HG02610 (cell line): ENCODE measurements at regions not wholly inside any gene's neighbourhood (a gene's known extent, or its start where the extent isn't known, plus 50 kb on each side); places are given as distances from the start of the nearest gene placed in this dataset.

Source experiments
- ATAC-seq: cut with Tn5 transposase; IDR thresholded peaks from one replicate; pipeline ENCODE4 v1.9.1; 2021; ENCODE audit warnings: mild to moderate bottlenecking, moderate library complexity; ENCODE audit not compliant: unreplicated experiment

GRCh38 chr3:43970351-43970750 lies 271.3 kb upstream of the TOPAZ1 start:
- no peak for ATAC-seq

DNA sequence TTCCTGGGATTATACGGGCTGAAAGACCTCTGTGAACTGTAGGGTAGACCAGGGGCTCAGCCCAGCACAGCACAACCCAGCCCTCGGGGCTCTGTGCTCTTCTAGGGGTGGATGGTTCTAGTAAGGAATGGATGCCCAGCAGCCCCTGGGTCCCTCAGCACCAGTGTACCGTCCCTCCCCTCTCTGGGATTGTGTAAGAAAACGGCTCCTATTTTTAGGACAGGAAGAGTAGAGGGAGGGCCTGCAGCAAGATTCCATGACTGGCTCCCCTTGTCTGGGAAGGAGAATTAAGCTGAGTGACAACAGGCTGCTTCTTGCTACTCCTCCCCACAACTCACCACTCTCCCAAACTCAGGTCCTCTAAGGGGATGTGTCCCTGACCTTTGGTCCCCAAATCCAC lies 270.8 kb upstream of the TOPAZ1 start:
- no peak for ATAC-seq

GRCh38 chr3:43971486-43971885 lies 270.2 kb upstream of the TOPAZ1 start:
- no peak for ATAC-seq

GRCh38 chr3:43978708-43979107 lies 263.0 kb upstream of the TOPAZ1 start:
- ATAC-seq: no peak

DNA sequence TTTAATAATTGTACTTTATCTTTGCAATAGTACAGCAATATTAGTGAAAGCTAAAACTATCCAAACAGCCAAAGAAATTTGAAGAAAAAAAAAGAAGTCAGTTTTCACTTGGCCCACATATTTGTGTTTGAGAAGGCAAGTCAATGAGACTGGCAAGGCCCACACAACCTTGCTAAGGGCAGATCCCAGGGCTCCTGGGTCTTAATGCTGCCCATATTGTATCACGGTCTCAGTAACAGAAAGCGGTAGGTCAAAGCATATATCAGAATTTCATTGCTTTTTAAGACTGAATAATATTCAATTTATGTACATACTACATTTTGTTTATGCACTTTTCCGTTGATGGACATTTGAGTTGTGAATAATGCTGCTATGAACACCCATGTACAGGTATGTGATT lies 262.0 kb upstream of the TOPAZ1 start:
- ATAC-seq: no peak

DNA sequence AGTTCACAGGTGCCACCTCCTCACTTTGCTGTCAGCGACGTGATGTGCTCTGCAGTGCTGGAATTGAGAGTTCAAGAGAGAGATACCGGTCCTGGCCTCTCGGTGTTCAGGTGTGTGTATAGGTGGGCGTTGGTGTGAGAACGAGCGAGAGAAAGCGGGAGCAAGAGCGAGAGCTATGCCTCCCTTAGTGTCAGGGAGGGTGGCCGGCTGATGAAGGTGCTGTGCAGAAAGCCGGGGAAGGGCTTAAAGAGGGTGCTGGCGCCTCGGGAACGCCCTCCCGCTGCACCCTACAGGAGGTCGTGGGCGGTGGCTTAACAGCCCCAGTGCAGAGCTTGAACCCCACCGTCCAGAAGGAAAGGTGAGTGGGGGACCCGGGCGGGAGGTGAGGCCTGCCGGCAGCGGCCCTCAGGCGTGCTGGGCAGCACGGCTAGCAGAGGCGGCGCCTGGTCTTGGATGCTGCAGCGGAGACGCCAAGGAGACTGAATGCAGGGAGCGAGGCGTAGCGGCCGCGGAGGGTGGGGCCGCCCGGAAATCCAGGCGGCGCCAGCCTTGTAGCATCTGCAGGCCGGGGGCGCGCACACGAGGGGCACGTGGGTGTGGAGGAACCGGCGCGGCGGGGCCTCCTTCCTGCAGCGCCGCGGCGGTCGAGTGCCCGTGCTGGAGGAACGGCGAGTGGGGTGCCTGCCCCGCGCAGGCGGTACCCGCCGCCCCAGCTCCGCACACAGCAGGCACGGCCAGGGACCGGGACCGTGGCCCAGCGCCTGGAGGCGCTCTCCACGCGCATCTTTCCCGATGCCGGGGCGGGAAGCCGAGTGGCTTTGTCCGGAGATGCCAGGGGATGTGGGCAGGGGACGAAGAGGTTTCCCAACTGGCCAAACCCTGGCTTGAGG lies 246.8 kb upstream of the TOPAZ1 start:
- no peak for ATAC-seq

GRCh38 chr3:43995547-43996378 lies 245.9 kb upstream of the TOPAZ1 start:
- no peak for ATAC-seq

- peak; percentile 44 for ATAC-seq
Measured at GRCh38 chr3:43996379-43997301, 245.0 kb upstream of the TOPAZ1 start.

DNA sequence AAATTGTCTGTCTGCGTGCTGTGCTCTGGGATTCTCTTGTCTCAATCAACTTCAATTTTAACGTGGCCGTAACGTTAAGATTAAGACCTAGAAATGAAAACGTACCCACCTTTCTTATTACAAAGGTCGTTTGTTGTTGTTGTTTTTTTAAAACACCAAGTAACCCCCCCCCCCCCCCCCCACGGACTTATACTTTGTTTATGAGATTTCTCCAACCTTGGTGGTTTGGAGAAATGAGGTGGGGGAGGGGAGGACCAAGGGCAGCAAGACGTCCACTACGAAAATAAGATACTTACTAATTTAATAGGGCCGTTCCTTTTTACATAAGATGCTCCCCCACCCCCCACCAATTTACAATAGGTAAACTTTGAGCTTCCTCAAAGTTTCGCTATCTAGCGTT lies 244.4 kb upstream of the TOPAZ1 start:
- ATAC-seq: no peak

GRCh38 chr3:43997788-43998369 lies 243.8 kb upstream of the TOPAZ1 start:
- ATAC-seq: no peak

DNA sequence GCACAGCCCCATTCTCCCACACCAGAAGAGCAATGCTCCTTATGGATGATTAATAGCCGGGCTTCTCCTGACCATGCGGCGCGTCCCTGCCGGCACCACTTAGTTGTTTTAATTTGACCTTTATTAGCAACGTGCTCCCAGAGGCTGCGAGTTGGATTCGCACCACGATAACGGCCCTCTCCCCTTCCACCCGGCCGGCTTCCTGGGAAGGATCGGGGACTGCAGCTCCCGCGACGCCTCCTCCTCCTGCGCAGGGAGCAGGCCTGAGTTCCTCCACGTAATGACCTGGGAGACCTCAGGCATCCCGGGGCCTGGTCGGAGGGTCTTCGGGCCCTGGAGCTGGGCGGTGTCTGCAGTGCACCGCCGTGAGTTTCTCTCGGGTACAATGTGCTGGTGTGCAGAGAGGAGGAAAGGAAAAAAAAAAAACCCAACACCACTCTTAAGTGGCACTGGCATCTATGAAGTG lies 243.3 kb upstream of the TOPAZ1 start:
- ATAC-seq: no peak

GRCh38 chr3:43998836-43999727 lies 242.6 kb upstream of the TOPAZ1 start:
- no peak for ATAC-seq

DNA sequence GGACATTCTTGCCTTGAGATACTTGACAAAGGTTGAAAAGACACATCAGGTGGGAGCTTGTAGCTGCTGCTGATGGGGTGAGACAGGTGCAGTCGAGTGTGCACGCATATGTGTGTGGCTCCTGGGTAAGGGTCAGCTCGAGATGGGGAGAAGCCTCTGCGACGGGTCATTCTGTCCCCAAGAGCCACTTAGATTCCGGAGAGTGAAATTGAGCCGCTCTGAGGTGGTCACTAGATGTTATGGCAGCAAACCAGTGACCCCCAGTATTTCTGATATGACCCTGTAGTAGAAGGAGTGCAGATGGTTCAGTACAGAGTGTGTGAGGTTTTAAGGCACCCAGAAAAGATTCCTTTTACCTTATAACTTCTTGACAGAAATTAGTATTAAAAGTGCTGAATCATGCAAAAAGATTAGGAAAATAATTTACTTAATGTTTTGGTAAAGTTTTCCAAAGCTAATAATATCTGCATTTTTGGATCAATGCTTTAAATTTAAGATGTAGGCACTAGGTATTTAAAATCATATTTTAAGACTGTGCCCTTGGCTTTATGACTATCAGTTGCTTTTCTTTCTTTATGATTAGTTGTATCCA lies 241.9 kb upstream of the TOPAZ1 start:
- no peak for ATAC-seq

DNA sequence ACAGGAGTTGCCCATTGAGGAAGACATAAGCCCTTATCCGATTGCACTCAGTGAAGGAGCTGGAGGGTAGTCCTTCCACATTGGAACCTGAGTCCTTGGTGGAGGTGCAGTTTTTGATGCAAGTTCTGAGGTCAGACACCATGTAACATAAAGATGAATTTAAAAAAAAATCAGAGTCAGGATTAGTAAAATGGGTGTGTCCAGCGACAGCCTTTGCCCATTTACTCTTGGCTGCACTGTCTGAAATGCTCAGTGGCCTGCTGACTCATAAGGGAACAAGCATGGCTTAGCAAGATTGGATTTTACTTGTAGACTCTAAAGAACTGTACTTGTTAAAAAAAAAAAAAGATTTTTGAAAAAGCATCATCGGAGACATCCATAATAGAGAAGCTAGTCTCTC lies 241.1 kb upstream of the TOPAZ1 start:
- no peak for ATAC-seq

GRCh38 chr3:44001072-44001471 lies 240.6 kb upstream of the TOPAZ1 start:
- no peak for ATAC-seq

DNA sequence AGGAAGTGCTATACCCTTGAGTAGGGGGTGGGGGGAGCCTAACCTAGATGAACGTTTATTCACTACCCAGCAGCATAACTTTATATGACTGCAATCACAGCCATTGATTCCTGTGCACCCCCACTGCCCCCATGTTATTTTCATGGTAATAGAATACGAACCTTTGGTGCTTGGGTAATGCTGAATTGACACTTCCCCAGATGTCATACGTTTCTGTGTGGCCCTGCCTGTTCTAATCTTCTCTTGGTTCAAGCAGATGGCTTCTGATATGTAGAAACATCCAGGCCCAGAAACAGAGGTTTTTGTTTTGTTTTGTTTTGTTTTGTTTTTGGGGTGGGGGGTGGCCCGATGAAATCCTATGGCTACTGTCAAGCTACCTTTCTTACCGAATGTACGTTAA lies 237.9 kb upstream of the TOPAZ1 start:
- no peak for ATAC-seq

- ATAC-seq: no peak
Measured at GRCh38 chr3:44011680-44012079, 230.0 kb upstream of the TOPAZ1 start.

DNA sequence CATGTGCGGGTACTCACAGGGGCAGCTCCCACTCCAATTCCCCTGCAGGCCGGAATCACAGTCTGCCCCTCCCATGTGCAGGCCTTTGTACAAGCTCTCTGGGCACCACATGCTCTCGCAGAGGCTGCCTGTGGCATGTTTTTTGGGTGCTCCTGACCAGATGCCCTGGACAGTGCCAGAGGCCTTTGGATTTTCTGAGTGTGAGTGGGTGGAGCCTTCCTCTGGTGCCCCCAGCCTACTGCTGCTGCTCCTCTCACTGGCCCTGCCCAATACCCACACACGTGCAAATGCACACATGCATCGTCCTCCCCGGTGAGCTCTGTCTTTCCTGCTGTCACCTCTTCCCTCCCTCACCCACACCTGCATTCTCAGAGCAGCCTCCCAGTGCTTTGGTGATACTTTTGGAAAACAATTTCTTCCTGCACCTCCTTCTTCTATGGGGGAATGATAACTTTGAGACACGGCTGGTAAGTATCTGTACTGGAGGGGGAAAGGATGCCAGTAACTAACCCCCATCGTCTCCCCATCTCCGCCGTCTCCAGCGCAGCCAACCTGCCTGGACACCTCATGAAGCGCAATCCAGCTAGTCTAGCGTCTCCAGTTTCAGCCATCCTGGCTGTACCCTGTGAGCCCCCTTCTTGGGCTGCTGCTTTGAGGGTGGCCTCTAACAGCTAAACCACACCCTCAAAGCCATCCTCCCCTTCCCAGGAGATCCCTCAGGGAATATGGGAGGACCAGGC lies 229.4 kb upstream of the TOPAZ1 start:
- no peak for ATAC-seq
